ENCODE measurements at regions not wholly inside any gene's neighbourhood (a gene's known extent, or its start where the extent isn't known, plus 50 kb on each side); places are given as distances from the start of the nearest gene placed in this dataset.

GRCh38 chr4:175418516-175418915 is 393.5 kb downstream of the GPM6A start:
- H3K4me2 ChIP-seq (ENCODE audit: low read depth, low read length, poor library complexity, severe bottlenecking), result no peak overlapping the region
- no peaks in the 10 kb centered on the region for H3F3A ChIP-seq (ENCODE audit: low read depth)
- H3K4me3 ChIP-seq (ENCODE audit: low read length, poor library complexity, severe bottlenecking), result no peak overlapping the region
- no peaks in the 10 kb centered on the region for H3K9me3 ChIP-seq (ENCODE audit: insufficient read depth, low read depth, low read length)
- H3K36me3 ChIP-seq (ENCODE audit: insufficient read depth, low read length), result no peaks in the 10 kb centered on the region
- H3K27me3 ChIP-seq (ENCODE audit: insufficient read depth, low read length, poor library complexity, severe bottlenecking), result no peaks in the 10 kb centered on the region
- H3K9ac ChIP-seq (ENCODE audit: low read depth, low read length, poor library complexity, severe bottlenecking), result no peak overlapping the region
- H2AFZ ChIP-seq (ENCODE audit: low read length), result no peak overlapping the region
- no peaks in the 10 kb centered on the region for H3K9me2 ChIP-seq (replicated peaks; ENCODE audit: low read depth, low read length)
- TF ChIP-seq CTCF (conservative IDR thresholded peaks at IDR 0.05; ENCODE audit: low read length), result no peak
- TF ChIP-seq EZH2phosphoT487 (IDR thresholded peaks at IDR 0.05; ENCODE audit: borderline replicate concordance), result no peak
- no peaks in the 10 kb centered on the region for H3K79me2 ChIP-seq (ENCODE audit: insufficient read depth, low read length)
- no peaks in the 10 kb centered on the region for H4K20me1 ChIP-seq (ENCODE audit: insufficient read depth, low read length, poor library complexity, severe bottlenecking)
- no peaks in the 10 kb centered on the region for H3K4me1 ChIP-seq (ENCODE audit: insufficient read depth, low read length, poor library complexity, severe bottlenecking)

DNA sequence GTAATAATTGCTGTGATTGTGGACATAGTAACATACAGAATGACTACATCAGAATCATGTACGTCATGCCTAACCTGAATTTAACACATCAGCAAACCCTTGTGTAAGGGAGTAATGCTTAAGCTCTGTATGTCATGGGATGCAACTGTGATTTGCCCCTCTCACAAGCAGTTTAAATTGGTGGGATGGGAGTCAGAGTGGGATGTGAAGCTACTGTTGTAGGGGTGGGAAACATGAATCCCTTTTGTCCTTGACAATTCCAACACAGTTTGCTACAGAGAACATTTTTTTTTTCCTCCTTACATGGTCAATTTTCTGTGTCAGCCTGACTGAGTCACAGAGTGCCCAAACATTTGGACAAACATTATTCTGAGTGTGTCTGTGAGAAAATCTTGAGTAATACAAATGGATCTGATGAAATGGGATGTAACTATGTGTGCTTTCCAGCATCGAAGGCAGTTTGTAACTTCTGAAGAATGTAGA is 392.8 kb downstream of the GPM6A start:
- Histone ChIP-seq H3K9ac (ENCODE audit: low read depth, low read length, poor library complexity, severe bottlenecking) (no peak overlapping the region), H3K9me3 (ENCODE audit: insufficient read depth, low read depth, low read length) (no peaks in the 10 kb centered on the region), H3K4me3 (ENCODE audit: low read length, poor library complexity, severe bottlenecking) (no peak overlapping the region), H3K36me3 (ENCODE audit: insufficient read depth, low read length) (no peaks in the 10 kb centered on the region), H3K9me2 (replicated peaks; ENCODE audit: low read depth, low read length) (no peaks in the 10 kb centered on the region), H3K4me1 (ENCODE audit: insufficient read depth, low read length, poor library complexity, severe bottlenecking) (no peaks in the 10 kb centered on the region), H3K79me2 (ENCODE audit: insufficient read depth, low read length) (no peaks in the 10 kb centered on the region), H3F3A (ENCODE audit: low read depth) (no peaks in the 10 kb centered on the region), H2AFZ (ENCODE audit: low read length) (no peak overlapping the region), H3K27me3 (ENCODE audit: insufficient read depth, low read length, poor library complexity, severe bottlenecking) (no peaks in the 10 kb centered on the region), H4K20me1 (ENCODE audit: insufficient read depth, low read length, poor library complexity, severe bottlenecking) (no peaks in the 10 kb centered on the region), H3K4me2 (ENCODE audit: low read depth, low read length, poor library complexity, severe bottlenecking) (no peak overlapping the region)
- no peak for TF ChIP-seq EZH2phosphoT487 (IDR thresholded peaks at IDR 0.05; ENCODE audit: borderline replicate concordance)
- TF ChIP-seq CTCF (conservative IDR thresholded peaks at IDR 0.05; ENCODE audit: low read length), result no peak

DNA sequence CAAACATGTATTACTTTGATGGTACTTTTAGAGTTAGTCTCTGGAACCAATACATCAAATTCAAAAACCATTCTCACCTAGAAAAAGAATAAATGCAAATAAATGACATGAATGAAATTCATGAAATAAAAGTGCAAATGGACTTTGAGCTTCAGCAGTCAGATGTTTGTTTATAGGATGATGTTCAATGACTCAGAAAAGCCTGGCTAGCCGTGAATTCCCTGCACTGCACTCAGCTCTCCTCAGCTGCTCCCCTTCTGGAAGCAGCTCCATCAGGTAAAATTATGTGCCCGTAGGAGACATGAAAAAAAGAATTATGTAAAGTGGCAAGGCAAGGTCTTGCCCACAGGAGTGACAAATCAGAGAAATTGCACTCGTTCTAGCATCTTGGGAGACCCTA is 390.6 kb downstream of the GPM6A start:
- H3K27me3 ChIP-seq (ENCODE audit: insufficient read depth, low read length, poor library complexity, severe bottlenecking), result no peaks in the 10 kb centered on the region
- H3F3A ChIP-seq (ENCODE audit: low read depth), result no peaks in the 10 kb centered on the region
- H3K4me2 ChIP-seq (ENCODE audit: low read depth, low read length, poor library complexity, severe bottlenecking), result no peak overlapping the region
- TF ChIP-seq EZH2phosphoT487 (IDR thresholded peaks at IDR 0.05; ENCODE audit: borderline replicate concordance) (no peak), CTCF (conservative IDR thresholded peaks at IDR 0.05; ENCODE audit: low read length) (no peak)
- no peak overlapping the region for H2AFZ ChIP-seq (ENCODE audit: low read length)
- no peaks in the 10 kb centered on the region for H3K36me3 ChIP-seq (ENCODE audit: insufficient read depth, low read length)
- H3K9ac ChIP-seq (ENCODE audit: low read depth, low read length, poor library complexity, severe bottlenecking), result no peak overlapping the region
- H3K4me3 ChIP-seq (ENCODE audit: low read length, poor library complexity, severe bottlenecking), result no peak overlapping the region
- H3K9me3 ChIP-seq (ENCODE audit: insufficient read depth, low read depth, low read length), result no peaks in the 10 kb centered on the region
- no peaks in the 10 kb centered on the region for H3K79me2 ChIP-seq (ENCODE audit: insufficient read depth, low read length)
- no peaks in the 10 kb centered on the region for H3K9me2 ChIP-seq (replicated peaks; ENCODE audit: low read depth, low read length)
- no peaks in the 10 kb centered on the region for H4K20me1 ChIP-seq (ENCODE audit: insufficient read depth, low read length, poor library complexity, severe bottlenecking)
- no peaks in the 10 kb centered on the region for H3K4me1 ChIP-seq (ENCODE audit: insufficient read depth, low read length, poor library complexity, severe bottlenecking)
